Endodermal cell (in vitro differentiated cells): ENCODE measurements at regions not wholly inside any gene's neighbourhood (a gene's known extent, or its start where the extent isn't known, plus 50 kb on each side); places are given as distances from the start of the nearest gene placed in this dataset.

ENCODE experiments used
- DNase-seq: peaks from one replicate; pipeline ENCODE4 v3.0.0-alpha.2; 2017
- H3K27ac ChIP-seq: 2 replicates; pipeline ENCODE4 v1.5.1; 2013; ENCODE audit warnings: mild to moderate bottlenecking, low read depth, low read length, moderate library complexity
- H3K27me3 ChIP-seq: 2 replicates; pipeline ENCODE4 v1.6.1; 2013; ENCODE audit warnings: mild to moderate bottlenecking, low read length, moderate library complexity; ENCODE audit not compliant: insufficient read depth, control insufficient read depth, poor library complexity, severe bottlenecking
- H3K36me3 ChIP-seq: 2 replicates; pipeline ENCODE4 v1.7.0; 2013; ENCODE audit warnings: mild to moderate bottlenecking, low read length, moderate library complexity; ENCODE audit not compliant: control insufficient read depth, insufficient read depth
- H3K4me1 ChIP-seq: one replicate; pipeline ENCODE4 v1.7.0; 2013; ENCODE audit warnings: low read length; ENCODE audit not compliant: control insufficient read depth, insufficient read depth
- H3K4me3 ChIP-seq: 2 replicates; pipeline ENCODE4 v1.5.1; 2013; ENCODE audit warnings: mild to moderate bottlenecking, low read length, moderate library complexity
- H3K9ac ChIP-seq: 2 replicates; pipeline ENCODE4 v1.6.1; 2013; ENCODE audit warnings: mild to moderate bottlenecking, low read length, moderate library complexity; ENCODE audit not compliant: poor library complexity, severe bottlenecking; ENCODE audit errors: extremely low read depth
- H3K9me3 ChIP-seq: 2 replicates; pipeline ENCODE4 v1.6.1; 2013; ENCODE audit warnings: mild to moderate bottlenecking, low read length, moderate library complexity; ENCODE audit not compliant: control insufficient read depth
- H3K27ac Mint-ChIP-seq: 2 replicates; pipeline ENCODE4 v1.8.0; 2020; ENCODE audit warnings: mixed read lengths
- H3K27me3 Mint-ChIP-seq: 2 replicates; pipeline ENCODE4 v1.8.0; 2021; ENCODE audit warnings: mild to moderate bottlenecking, mixed read lengths; ENCODE audit not compliant: insufficient read depth
- H3K36me3 Mint-ChIP-seq: 2 replicates; pipeline ENCODE4 v1.8.0; 2020; ENCODE audit warnings: low read depth, mixed read lengths
- H3K4me1 Mint-ChIP-seq: 2 replicates; pipeline ENCODE4 v1.8.0; 2020; ENCODE audit warnings: mixed read lengths
- H3K4me3 Mint-ChIP-seq: 2 replicates; pipeline ENCODE4 v1.8.0; 2020; ENCODE audit warnings: mild to moderate bottlenecking, moderate library complexity, mixed read lengths
- H3K9me3 Mint-ChIP-seq: 2 replicates; pipeline ENCODE4 v1.8.0; 2020; ENCODE audit warnings: mild to moderate bottlenecking, mixed read lengths
- WGBS, 2 experiments: methylation state at CpG; one replicate each; pipeline versions ENCODE4 v1.1.5 to v1.1.7; 2013; ENCODE audit warnings: missing lambda C conversion rate in 2 of 2, mixed read lengths in 1 of 2; ENCODE audit not compliant: insufficient coverage in 1 of 2, insufficient read length in 1 of 2; 5-methylcytosine and 5-hydroxymethylcytosine counted together
- TF ChIP-seq, protein P1 (sequence below): fragments of 200-600 bp; sonication (generic); conservative IDR thresholded peaks from 2 replicates; pipeline ENCODE4 v1.5.0; 2021; ENCODE audit warnings: antibody characterized with exemption, mild to moderate bottlenecking

DNA sequence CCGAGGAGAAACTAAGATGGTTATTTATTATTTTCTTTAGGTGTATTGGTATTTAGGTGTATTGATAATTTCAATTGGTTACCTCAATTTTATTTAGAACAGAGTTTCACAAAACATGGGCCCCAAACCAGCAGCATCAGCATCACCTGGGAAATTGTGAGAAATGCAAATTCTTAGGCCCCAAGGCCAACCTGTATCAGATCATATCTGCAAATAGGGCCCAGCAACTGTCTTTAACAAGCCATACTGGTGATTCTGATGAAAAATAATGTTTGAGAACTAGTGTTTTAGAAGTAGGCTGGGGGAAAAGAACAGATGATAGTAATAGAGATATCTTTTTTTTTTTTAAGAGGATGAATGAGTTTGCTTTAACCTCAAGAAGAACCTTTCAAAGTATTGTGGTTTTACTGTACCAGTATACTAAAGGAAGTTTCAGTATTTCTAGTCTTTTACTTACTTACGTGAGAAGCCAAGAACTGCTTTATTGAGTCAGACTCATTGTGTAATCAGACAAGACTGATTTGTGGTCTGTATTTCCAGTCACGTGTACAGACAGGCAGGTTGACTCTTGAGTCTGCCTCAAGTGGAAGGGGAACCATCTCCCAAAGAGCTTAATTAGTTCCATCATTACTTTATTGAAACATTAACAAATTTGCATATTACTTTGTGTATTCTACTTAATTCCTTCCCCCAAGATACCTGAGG lies 60.4 kb upstream of the GAREM1 start:
- Histone ChIP-seq H3K9ac (no peak overlapping the region), H3K27me3 (no peaks in the 10 kb centered on the region), H3K9me3 (no peaks in the 10 kb centered on the region), H3K27ac (no peak overlapping the region), H3K4me3 (no peak overlapping the region), H3K36me3 (no peaks in the 10 kb centered on the region), H3K4me1 (peaks cover 4% of the 10 kb centered on the region)
- no peak overlapping the region for H3K27ac Mint-ChIP-seq
- no peaks in the 10 kb centered on the region for H3K27me3 Mint-ChIP-seq
- DNase-seq = no peak
- TF ChIP-seq, protein P1, sequence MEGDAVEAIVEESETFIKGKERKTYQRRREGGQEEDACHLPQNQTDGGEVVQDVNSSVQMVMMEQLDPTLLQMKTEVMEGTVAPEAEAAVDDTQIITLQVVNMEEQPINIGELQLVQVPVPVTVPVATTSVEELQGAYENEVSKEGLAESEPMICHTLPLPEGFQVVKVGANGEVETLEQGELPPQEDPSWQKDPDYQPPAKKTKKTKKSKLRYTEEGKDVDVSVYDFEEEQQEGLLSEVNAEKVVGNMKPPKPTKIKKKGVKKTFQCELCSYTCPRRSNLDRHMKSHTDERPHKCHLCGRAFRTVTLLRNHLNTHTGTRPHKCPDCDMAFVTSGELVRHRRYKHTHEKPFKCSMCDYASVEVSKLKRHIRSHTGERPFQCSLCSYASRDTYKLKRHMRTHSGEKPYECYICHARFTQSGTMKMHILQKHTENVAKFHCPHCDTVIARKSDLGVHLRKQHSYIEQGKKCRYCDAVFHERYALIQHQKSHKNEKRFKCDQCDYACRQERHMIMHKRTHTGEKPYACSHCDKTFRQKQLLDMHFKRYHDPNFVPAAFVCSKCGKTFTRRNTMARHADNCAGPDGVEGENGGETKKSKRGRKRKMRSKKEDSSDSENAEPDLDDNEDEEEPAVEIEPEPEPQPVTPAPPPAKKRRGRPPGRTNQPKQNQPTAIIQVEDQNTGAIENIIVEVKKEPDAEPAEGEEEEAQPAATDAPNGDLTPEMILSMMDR = no peak
- no peak overlapping the region for H3K4me3 Mint-ChIP-seq
- peaks cover 19% of the 10 kb centered on the region for H3K4me1 Mint-ChIP-seq
- H3K9me3 Mint-ChIP-seq = peaks cover 2% of the 10 kb centered on the region
- WGBS, 2 experiments = 90 to 94% methylated on average over 2 to 3 of the region's 3 CpGs
- H3K36me3 Mint-ChIP-seq = no peaks in the 10 kb centered on the region

DNA sequence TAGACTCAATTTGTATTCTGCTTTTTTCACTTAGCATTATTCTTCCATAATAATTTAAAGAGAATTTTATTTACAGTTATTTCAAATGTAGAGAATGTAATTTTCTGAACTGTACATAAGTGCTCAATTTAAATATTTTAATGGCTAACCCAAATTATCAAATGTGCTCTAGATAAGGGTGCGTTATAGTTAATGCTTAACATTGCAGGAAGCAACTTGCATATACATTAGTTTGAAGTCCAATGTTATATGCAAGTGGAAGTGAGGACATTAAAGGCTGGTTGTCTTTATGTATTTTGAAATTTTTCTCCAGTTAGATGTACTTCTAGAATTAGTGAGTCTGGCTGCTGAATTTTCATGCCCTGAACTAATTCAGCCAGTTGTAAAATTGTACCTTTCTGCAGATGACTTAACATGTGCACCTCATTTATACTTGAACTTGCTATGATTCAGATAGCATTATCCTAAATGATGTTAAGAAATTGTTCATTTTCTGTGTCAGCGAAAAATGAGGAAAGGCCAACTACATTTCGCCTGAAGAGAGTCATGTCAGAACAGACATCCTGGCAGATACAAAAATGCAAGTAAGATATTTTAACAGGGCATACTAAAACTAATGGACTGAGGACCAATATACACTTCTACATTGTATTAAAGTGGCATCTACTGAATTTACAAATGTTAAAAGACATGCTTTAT lies 59.2 kb upstream of the GAREM1 start:
- Histone ChIP-seq H3K9me3 (no peaks in the 10 kb centered on the region), H3K27me3 (no peaks in the 10 kb centered on the region), H3K4me3 (no peak overlapping the region), H3K4me1 (peaks cover 4% of the 10 kb centered on the region), H3K27ac (no peak overlapping the region), H3K9ac (no peak overlapping the region), H3K36me3 (no peaks in the 10 kb centered on the region)
- Mint-ChIP-seq H3K36me3 (no peaks in the 10 kb centered on the region), H3K27me3 (no peaks in the 10 kb centered on the region), H3K4me1 (peaks cover 19% of the 10 kb centered on the region), H3K4me3 (no peak overlapping the region), H3K27ac (no peak overlapping the region), H3K9me3 (peaks cover 2% of the 10 kb centered on the region)
- no peak for DNase-seq
- TF ChIP-seq, protein P1 = no peak
- WGBS, 2 experiments = 93 to 100% methylated on average over 3 of the region's 3 CpGs

DNA sequence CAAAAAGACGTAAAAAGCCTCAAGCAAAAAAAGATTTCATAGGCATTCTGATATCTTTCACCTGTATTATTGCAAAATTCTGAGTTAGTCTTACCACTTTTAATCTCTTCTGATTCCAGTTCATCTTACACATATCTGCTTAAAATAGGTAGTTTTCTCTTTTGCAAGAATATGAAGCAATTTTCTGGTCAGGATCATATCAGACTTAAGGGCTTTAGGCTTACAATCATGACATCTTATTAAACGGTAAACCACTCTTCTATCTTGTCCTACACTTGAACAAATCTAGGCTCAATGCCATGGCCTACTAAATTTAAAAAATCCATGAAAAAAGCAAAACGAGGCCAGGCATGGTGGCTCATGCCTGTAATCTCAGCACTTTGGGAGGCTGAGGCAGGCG lies 50.1 kb upstream of the GAREM1 start:
- no peaks in the 10 kb centered on the region for H3K27me3 ChIP-seq
- H3K9me3 Mint-ChIP-seq = no peaks in the 10 kb centered on the region
- WGBS, 2 experiments = 91 to 95% methylated on average over 4 of the region's 4 CpGs
- no peak overlapping the region for H3K9ac ChIP-seq
- no peaks in the 10 kb centered on the region for H3K36me3 Mint-ChIP-seq
- TF ChIP-seq, protein P1 = no peak
- DNase-seq = no peak
- H3K4me3 Mint-ChIP-seq = no peak overlapping the region
- no peaks in the 10 kb centered on the region for H3K27me3 Mint-ChIP-seq
- H3K27ac Mint-ChIP-seq = no peak overlapping the region
- no peak overlapping the region for H3K4me3 ChIP-seq
- no peaks in the 10 kb centered on the region for H3K9me3 ChIP-seq
- H3K36me3 ChIP-seq = no peaks in the 10 kb centered on the region
- H3K4me1 ChIP-seq = no peaks in the 10 kb centered on the region
- H3K4me1 Mint-ChIP-seq = peaks cover 6% of the 10 kb centered on the region
- no peak overlapping the region for H3K27ac ChIP-seq
